GM12873 (cell line): ENCODE measurements at regions not wholly inside any gene's neighbourhood (a gene's known extent, or its start where the extent isn't known, plus 50 kb on each side); places are given as distances from the start of the nearest gene placed in this dataset.
A peak's percentile ranks its signal among the peaks of the same experiment; 100 is the strongest.

Source experiments
- CTCF ChIP-seq: IDR thresholded peaks from 2 replicates; pipeline ENCODE4 v1.5.1; 2012; ENCODE audit warnings: low read depth, mild to moderate bottlenecking, moderate library complexity, low read length, control low read depth; ENCODE audit not compliant: insufficient read depth; ENCODE audit errors: missing control alignments

DNA sequence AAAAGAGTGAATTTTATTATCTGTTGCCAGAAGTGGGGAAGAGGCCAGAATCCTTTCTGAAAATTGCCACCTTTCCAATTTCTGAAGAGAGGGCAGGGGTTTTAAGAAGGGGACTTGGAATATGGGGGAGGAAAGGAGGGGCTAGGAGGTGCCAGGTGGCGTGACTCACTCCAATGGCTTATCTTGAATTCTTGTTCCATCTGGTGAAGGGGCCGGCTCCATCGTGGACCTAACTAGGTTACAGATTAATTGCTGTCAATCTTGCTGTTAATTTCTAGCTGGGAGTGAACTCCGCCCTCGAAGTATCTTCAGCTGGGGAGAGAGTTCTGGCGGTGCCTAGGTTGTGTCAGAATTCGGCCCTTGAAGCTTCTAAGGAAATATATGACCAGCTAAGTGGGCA, 138.7 kb downstream of the YTHDC2 start:
- TF ChIP-seq CTCF, result no peak

DNA sequence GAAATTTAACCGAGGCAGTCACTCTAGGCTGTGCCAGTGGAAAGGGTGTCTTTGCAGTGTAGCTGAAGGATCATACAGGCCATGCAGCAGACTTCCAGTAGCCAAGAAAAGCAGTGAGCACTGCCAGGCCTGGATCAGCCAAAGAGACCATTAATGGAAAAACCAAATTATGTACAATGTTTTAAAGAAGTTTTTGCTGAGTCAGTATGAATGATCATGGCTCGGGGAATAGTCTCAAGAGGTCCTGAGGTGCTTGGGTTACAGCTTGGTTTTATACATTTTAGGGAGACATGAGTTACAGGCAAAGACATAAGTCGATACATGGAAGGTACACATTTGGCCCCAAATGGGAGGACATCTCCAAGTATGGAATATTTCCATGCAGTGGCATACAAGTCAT, 141.3 kb downstream of the YTHDC2 start:
- TF ChIP-seq CTCF, result no peak

DNA sequence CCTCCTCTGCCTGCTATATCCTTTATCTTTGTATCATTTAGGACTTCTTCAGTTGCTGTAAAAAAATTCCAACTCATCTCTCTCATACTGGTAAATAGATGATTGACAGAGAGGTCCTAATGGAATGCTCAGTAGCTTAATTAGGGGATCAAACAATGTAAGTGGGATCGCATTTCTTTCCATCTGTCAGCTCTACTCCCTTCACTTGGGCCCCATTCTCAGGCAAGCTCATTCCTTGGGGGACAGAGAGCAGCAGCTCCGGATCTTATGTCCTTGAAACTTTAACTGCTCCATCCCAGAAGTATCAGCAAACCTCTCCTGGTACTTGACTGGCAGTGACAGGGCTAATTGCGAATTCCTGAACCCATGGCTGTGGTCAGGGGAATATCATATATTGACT, 146.7 kb downstream of the YTHDC2 start:
- no peak for TF ChIP-seq CTCF

GRCh38 chr5:113660706-113661250, 147.3 kb downstream of the YTHDC2 start:
- no peak for TF ChIP-seq CTCF

DNA sequence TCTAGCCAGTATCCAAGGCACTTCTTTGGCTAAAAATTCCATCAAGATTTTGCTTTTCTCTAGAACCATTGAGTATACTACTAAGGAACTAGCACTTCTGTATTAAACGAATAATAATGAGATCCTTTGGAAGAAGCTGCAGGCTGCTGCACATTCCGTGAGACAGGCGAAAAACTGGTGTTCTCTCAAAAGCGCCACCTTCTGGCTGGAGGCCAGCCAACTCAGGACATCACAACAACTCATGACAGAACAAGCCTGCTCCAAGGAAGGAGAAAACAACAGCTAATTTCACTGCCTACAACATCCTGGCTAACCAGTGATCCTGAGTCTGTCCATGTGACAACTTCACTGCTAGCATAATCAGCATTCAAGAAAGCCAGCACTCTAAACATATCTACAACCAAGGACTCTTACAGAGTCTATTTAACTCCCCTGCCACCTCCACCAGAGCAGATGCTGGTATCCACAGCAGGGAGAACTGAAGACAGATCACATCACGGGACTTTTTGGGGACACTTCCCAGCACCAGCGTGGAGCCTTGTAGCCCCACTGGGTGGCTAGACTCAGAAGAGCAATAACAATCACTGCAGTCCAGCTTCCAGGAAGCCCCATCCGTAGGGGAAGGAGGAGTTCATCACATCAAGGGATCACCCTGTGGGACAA, 150.5 kb downstream of the YTHDC2 start:
- peak; percentile 42 for TF ChIP-seq CTCF

DNA sequence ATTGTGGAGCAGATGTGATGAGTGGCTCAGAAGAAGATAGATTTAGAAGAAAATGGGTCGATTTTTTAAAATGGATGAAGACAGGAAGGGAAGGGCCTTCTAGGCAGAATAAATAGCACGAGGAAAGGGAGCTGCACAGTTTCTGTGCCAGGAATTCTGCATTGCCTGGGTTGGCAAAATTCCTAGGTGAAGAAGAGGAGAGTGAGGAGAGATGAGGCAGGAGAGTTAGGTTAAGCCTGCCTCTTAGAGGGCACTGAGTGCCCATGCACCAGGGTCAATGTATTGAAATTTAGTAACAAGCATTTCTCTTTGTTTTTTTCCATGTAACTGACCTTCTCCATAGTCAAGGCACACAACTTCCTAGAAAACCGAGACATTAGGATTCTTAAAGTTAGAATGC, 159.5 kb downstream of the YTHDC2 start:
- no peak for TF ChIP-seq CTCF

GRCh38 chr5:113675166-113675565, 161.7 kb downstream of the YTHDC2 start:
- TF ChIP-seq CTCF, result no peak
